A549 (cell line): ENCODE measurements at regions not wholly inside any gene's neighbourhood (a gene's known extent, or its start where the extent isn't known, plus 50 kb on each side); places are given as distances from the start of the nearest gene placed in this dataset.

Experiments
- ATAC-seq, 2 experiments: fragments of 200-7000 bp in 1 of 2; fragments of >200 bp in 1 of 2; cut with Nextera tagmentation in 1 of 2; cut with Tn5 transposase in 1 of 2; 3 replicates each; pipeline versions ENCODE4 v1.8.0 to v1.9.1; 2018 to 2020; ENCODE audit warnings: mild to moderate bottlenecking in 1 of 2, moderate library complexity in 1 of 2
- CTCF ChIA-PET: fragments of 300-600 bp; sonication (Branson Sonifier 250); formaldehyde crosslinking; extraction: SDS; loops from one replicate; lab custom pipeline; 2021; ENCODE audit warnings: antibody characterized with exemption, inconsistent platforms; lab: Yijun Ruan, JAX
- POLR2A ChIA-PET: fragments of 350-600 bp; formaldehyde crosslinking; extraction: SDS; loops from one replicate; lab custom pipeline; 2021; ENCODE audit warnings: antibody characterized with exemption, inconsistent platforms; lab: Yijun Ruan, JAX
- DNase-seq, 2 experiments: peaks; one replicate each; pipeline versions ENCODE4 v3.0.0 to v3.0.0-alpha.2; 2011 to 2016; ENCODE audit warnings: low read depth in 1 of 2, low spot score in 1 of 2
- FAIRE-seq: peaks from 2 replicates; lab custom pipeline; 2011; peaks lifted over from hg19 to GRCh38; lab: Jason Lieb, UNC
- H3K27ac ChIP-seq, 2 experiments: fragments of >200 bp; sonication (Bioruptor Twin); formaldehyde crosslinking; 3 replicates each; pipeline ENCODE4 v1.5.1; 2016 to 2017
- H3K4me1 ChIP-seq: fragments of >200 bp; sonication (Bioruptor Twin); formaldehyde crosslinking; 3 replicates; pipeline ENCODE4 v1.6.1; 2016
- H3K4me2 ChIP-seq: fragments of >200 bp; sonication (Bioruptor Twin); formaldehyde crosslinking; 3 replicates; pipeline ENCODE4 v1.6.1; 2016
- H3K4me3 ChIP-seq: fragments of >200 bp; sonication (Bioruptor Twin); formaldehyde crosslinking; 3 replicates; pipeline ENCODE4 v1.5.1; 2016
- H3K9me3 ChIP-seq: fragments of >200 bp; sonication (Bioruptor Twin); formaldehyde crosslinking; 3 replicates; pipeline ENCODE4 v1.6.1; 2016
- BCL3 ChIP-seq: fragments of >200 bp; sonication (Bioruptor Twin); formaldehyde crosslinking; IDR thresholded peaks from 3 replicates; pipeline ENCODE4 v1.6.1; 2016
- BHLHE40 ChIP-seq: IDR thresholded peaks from 2 replicates; pipeline ENCODE4 v1.6.1; 2012; ENCODE audit warnings: low read depth, low read length, inconsistent platforms
- CBX8 ChIP-seq: fragments of 200-600 bp; sonication (generic); IDR thresholded peaks from 2 replicates; pipeline ENCODE4 v1.6.1; 2016
- CHD2 ChIP-seq: fragments of 150-350 bp; IDR thresholded peaks from 2 replicates; pipeline ENCODE4 v1.6.1; 2014; ENCODE audit warnings: low read length; ENCODE audit not compliant: partially characterized antibody
- CTCF ChIP-seq: fragments of >200 bp; sonication (Bioruptor Twin); formaldehyde crosslinking; IDR thresholded peaks from 3 replicates; pipeline ENCODE4 v1.5.1; 2016
- FOSL2 ChIP-seq, 2 experiments: fragments of 450-650 bp in 1 of 2; fragments of >200 bp in 1 of 2; sonication (Bioruptor Twin) in 1 of 2; formaldehyde crosslinking; IDR thresholded peaks; 2 replicates each; pipeline versions ENCODE4 v1.5.0 to v1.6.1; 2016 to 2020; ENCODE audit warnings: mild to moderate bottlenecking in 1 of 2, moderate library complexity in 1 of 2
- FOXS1 ChIP-seq: fragments of 250-450 bp; sonication (Bioruptor Pico); IDR thresholded peaks from 2 replicates; pipeline ENCODE4 v1.5.0; 2020; ENCODE audit warnings: mild to moderate bottlenecking, moderate library complexity
- HMGXB4 ChIP-seq: fragments of 250-450 bp; sonication (Bioruptor Pico); IDR thresholded peaks from 2 replicates; pipeline ENCODE4 v1.5.0; 2021; ENCODE audit warnings: mild to moderate bottlenecking, moderate library complexity, borderline replicate concordance
- HOXB13 ChIP-seq: fragments of 250-450 bp; sonication (Bioruptor Pico); IDR thresholded peaks from 2 replicates; pipeline ENCODE4 v1.5.0; 2020; ENCODE audit warnings: low read depth, mild to moderate bottlenecking, moderate library complexity
- MYC ChIP-seq: IDR thresholded peaks from 2 replicates; pipeline ENCODE4 v1.6.1; 2012; ENCODE audit warnings: mild to moderate bottlenecking, inconsistent platforms, low read length, improper control_type of control experiment, borderline replicate concordance
- NFE2L2 ChIP-seq: fragments of 150-350 bp; conservative IDR thresholded peaks from 2 replicates; pipeline ENCODE4 v1.6.1; 2014; ENCODE audit warnings: low read length
- NR3C1 ChIP-seq: fragments of >200 bp; sonication (Bioruptor Twin); formaldehyde crosslinking; IDR thresholded peaks from 3 replicates; pipeline ENCODE4 v1.6.1; 2017
- POLR2AphosphoS2 ChIP-seq: conservative IDR thresholded peaks from 2 replicates; pipeline ENCODE4 v1.6.1; 2012; ENCODE audit warnings: low read length, improper control_type of control experiment, inconsistent platforms
- RAD21 ChIP-seq, 2 experiments: fragments of >200 bp in 1 of 2; sonication (Bioruptor Twin) in 1 of 2; formaldehyde crosslinking in 1 of 2; IDR thresholded peaks in 1 of 2; conservative IDR thresholded peaks in 1 of 2; 2 replicates in 1 of 2; 3 replicates in 1 of 2; pipeline ENCODE4 v1.6.1; 2012 to 2018; ENCODE audit warnings: inconsistent platforms in 1 of 2
- RCOR1 ChIP-seq: fragments of 150-350 bp; IDR thresholded peaks from 2 replicates; pipeline ENCODE4 v1.6.1; 2014; ENCODE audit warnings: antibody characterized with exemption, low read length, low read depth
- RFX5 ChIP-seq: fragments of 450-650 bp; IDR thresholded peaks from 2 replicates; pipeline ENCODE4 v1.7.1; 2014; ENCODE audit warnings: antibody characterized with exemption, mild to moderate bottlenecking, moderate library complexity
- TP53 ChIP-seq: fragments of 250-450 bp; sonication (Bioruptor Pico); IDR thresholded peaks from 2 replicates; pipeline ENCODE4 v1.5.0; 2021; ENCODE audit warnings: mild to moderate bottlenecking, moderate library complexity
- ZC3H11A ChIP-seq: fragments of 450-650 bp; IDR thresholded peaks from 2 replicates; pipeline ENCODE4 v1.6.1; 2014; ENCODE audit warnings: antibody characterized with exemption, mild to moderate bottlenecking
- ZNF302 ChIP-seq: fragments of 250-450 bp; sonication (Bioruptor Pico); IDR thresholded peaks from 2 replicates; pipeline ENCODE4 v1.9.0; 2021; ENCODE audit warnings: inconsistent platforms, mild to moderate bottlenecking, moderate library complexity
- ZSCAN20 ChIP-seq: fragments of 250-450 bp; sonication (Bioruptor Pico); IDR thresholded peaks from 2 replicates; pipeline ENCODE4 v1.8.0; 2022; ENCODE audit warnings: mild to moderate bottlenecking, moderate library complexity
- WGBS: methylation state at CpG from one replicate; pipeline ENCODE4 v1.1.6; 2017; ENCODE audit errors: missing lambda C conversion rate; 5-methylcytosine and 5-hydroxymethylcytosine counted together
- TF ChIP-seq, protein P1 (sequence below): fragments of >200 bp; sonication (Bioruptor Twin); formaldehyde crosslinking; IDR thresholded peaks from 2 replicates; pipeline ENCODE4 v1.6.1; 2016

DNA sequence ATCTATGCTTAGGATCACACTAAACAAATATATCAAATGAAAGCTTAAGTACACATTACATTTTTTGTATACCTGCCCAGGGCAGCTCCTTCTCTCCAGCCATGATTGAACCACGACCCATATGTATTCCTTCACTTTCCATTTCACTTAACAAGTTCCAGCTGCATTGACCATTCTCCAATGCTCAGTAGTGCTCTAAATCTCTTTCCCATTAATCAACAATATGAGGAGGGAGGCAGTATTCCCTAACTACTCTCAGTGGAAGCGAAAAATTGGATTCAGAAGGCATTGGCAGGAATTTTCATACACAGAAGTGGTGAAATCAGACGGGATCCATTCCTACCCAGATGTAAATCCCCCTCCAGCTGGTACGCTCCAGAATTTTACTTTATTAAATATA is 372.0 kb upstream of the LUZP2 start:
- ATAC-seq (no peak), DNase-seq (no peak), FAIRE-seq (no peak)
- Histone ChIP-seq H3K9me3 (no peaks in the 10 kb centered on the region), H3K4me3 (no peak overlapping the region), H3K4me1 (no peaks in the 10 kb centered on the region), H3K4me2 (no peak overlapping the region), H3K27ac (no peak overlapping the region)
- CTCF ChIA-PET, result no interaction called here
- POLR2A ChIA-PET, result no interaction called here
- TF ChIP-seq CHD2 (no peak), MYC (no peak), BHLHE40 (no peak), CBX8 (no peak), FOSL2 (IDR thresholded peaks at IDR 0.05) (no peak), FOSL2 (CRISPR knock-in tag; IDR thresholded peaks at IDR 0.05) (no peak), FOXS1 (CRISPR knock-in tag) (no peak), ZC3H11A (no peak), RAD21 (conservative IDR thresholded peaks at IDR 0.05 in 1 of 2, IDR thresholded peaks at IDR 0.05 in 1 of 2) (no peak), RFX5 (no peak), HMGXB4 (CRISPR knock-in tag) (no peak), ZNF302 (CRISPR knock-in tag) (no peak), RCOR1 (no peak), CTCF (no peak), HOXB13 (CRISPR knock-in tag) (no peak), NR3C1 (no peak), BCL3 (no peak), ZSCAN20 (CRISPR knock-in tag) (no peak)
- TF ChIP-seq, protein P1, sequence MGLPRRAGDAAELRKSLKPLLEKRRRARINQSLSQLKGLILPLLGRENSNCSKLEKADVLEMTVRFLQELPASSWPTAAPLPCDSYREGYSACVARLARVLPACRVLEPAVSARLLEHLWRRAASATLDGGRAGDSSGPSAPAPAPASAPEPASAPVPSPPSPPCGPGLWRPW, result no peak
- 10% methylated on average over 4 of the region's 4 CpGs for WGBS

- no peak overlapping the region for H3K4me3 ChIP-seq
- ChIA-PET POLR2A (no interaction called here), CTCF (no interaction called here)
- FAIRE-seq, result no peak
- H3K27ac ChIP-seq, result no peak overlapping the region
- TF ChIP-seq TP53 (CRISPR knock-in tag) (no peak), POLR2AphosphoS2 (no peak), NFE2L2 (no peak)
- DNase-seq, result no peak
- no peak for ATAC-seq
- no peaks in the 10 kb centered on the region for H3K9me3 ChIP-seq
- H3K4me1 ChIP-seq, result no peaks in the 10 kb centered on the region
- WGBS, result 55% methylated on average over 8 of the region's 8 CpGs
- no peak overlapping the region for H3K4me2 ChIP-seq
Observed at GRCh38 chr11:24131698-24132097, 365.2 kb upstream of the LUZP2 start.
